Colonic mucosa (tissue), 4 donors: ENCODE measurements at regions not wholly inside any gene's neighbourhood (a gene's known extent, or its start where the extent isn't known, plus 50 kb on each side); places are given as distances from the start of the nearest gene placed in this dataset.

Experiments
- DNase-seq: peaks from one replicate; pipeline ENCODE4 v3.0.0-alpha.2; 2020
- H3K27ac ChIP-seq: fragments of 200-600 bp; one replicate; pipeline ENCODE4 v1.8.0; 2021
- H3K27me3 ChIP-seq: fragments of 200-600 bp; one replicate; pipeline ENCODE4 v1.8.0; 2021
- H3K36me3 ChIP-seq: fragments of 200-600 bp; one replicate; pipeline ENCODE4 v1.8.0; 2021
- H3K4me1 ChIP-seq: fragments of 200-600 bp; one replicate; pipeline ENCODE4 v1.8.0; 2021; ENCODE audit warnings: mild to moderate bottlenecking
- H3K4me3 ChIP-seq: fragments of 200-600 bp; one replicate; pipeline ENCODE4 v1.8.0; 2021
- H3K9ac ChIP-seq, 2 donors: one replicate each; pipeline ENCODE4 v1.7.0; 2013; ENCODE audit warnings: control low read depth in 2 of 2, low read depth in 2 of 2, low read length in 2 of 2
- H3K9me3 ChIP-seq: fragments of 200-600 bp; one replicate; pipeline ENCODE4 v1.8.0; 2021
- CTCF ChIP-seq: fragments of 200-600 bp; IDR thresholded peaks from one replicate; pipeline ENCODE4 v1.8.0; 2022; ENCODE audit warnings: antibody characterized with exemption, mild to moderate bottlenecking
- intact Hi-C: fragments of 100-400 bp; cut with DNase I; formaldehyde crosslinking; loops from one replicate; pipeline ENCODE4 v1.14.1; 2022
- donor health status: healthy.
- donor health status: DM: no; HTN: no; CAD: no.
- donor health status: DM: no; HTN: no; CAD: no.

DNA sequence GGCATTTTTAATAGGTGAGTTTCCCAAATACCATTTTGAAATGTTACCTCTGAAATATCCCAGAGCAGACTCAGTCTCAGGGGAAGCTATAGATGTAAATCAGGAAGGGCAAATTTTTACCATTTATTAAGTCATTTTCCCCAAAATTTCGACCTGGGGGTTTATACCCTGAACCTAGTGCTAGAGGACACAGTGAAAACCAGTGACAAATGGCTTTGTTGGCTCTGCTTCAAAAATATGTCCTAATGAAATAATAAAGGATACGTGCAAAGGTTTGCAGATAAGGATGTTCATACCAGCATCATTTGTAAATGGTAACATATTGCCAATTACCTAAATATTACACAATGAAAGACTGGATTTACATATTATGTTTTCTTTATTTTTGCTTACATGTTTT, 546.7 kb upstream of the ADAMTS9 start:
- no peak for TF ChIP-seq CTCF
- no peaks in the 10 kb centered on the region for H3K4me1 ChIP-seq
- H3K36me3 ChIP-seq = no peaks in the 10 kb centered on the region
- DNase-seq = no peak
- H3K4me3 ChIP-seq = no peak overlapping the region
- no peaks in the 10 kb centered on the region for H3K9me3 ChIP-seq
- H3K27ac ChIP-seq = no peak overlapping the region
- no peak overlapping the region for H3K9ac ChIP-seq
- intact Hi-C loops = no loop called here
- no peaks in the 10 kb centered on the region for H3K27me3 ChIP-seq

DNA sequence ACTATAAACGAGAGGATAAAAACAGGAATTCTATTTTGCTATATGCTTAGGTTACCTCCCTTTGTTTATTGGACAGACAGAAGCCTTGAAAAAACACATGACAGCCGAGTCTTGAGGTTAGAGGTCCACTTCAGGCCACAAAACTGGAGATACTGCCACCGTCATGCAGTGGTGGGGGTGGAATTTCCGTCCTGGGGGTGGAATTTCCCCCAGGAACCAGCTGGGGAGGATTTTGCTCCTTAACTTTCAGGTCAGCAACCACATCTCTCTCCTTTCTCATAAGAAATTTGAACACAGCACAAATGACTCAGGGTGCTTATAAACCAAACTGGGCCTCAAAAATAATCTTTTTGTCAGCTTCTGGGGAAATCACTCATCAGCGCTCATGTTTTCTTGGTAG, 545.8 kb upstream of the ADAMTS9 start:
- no peak overlapping the region for H3K27ac ChIP-seq
- TF ChIP-seq CTCF = no peak
- no peak overlapping the region for H3K9ac ChIP-seq
- H3K4me3 ChIP-seq = no peak overlapping the region
- no peaks in the 10 kb centered on the region for H3K9me3 ChIP-seq
- H3K4me1 ChIP-seq = no peaks in the 10 kb centered on the region
- H3K27me3 ChIP-seq = no peaks in the 10 kb centered on the region
- H3K36me3 ChIP-seq = no peaks in the 10 kb centered on the region
- DNase-seq = no peak
- intact Hi-C loops = no loop called here

DNA sequence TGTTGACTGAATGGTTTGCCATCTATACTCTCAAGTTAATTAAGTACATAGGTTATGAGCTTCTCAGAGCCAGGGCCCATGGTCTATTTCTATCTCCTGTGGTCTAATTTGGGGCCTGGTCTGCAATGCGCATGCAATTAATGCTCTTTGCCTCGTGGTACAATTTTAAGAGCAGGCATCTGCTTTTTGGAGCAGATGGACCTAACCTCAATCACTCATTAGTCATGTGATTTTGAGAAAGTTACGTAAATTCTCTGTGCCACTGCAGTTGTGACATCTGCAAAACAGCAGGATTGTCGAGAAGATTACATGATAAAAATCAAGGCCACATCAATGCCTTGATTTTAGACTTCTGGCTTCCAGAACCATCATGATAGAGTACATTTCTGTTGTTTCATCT, 543.7 kb upstream of the ADAMTS9 start:
- Histone ChIP-seq H3K27ac (no peak overlapping the region), H3K9me3 (no peaks in the 10 kb centered on the region), H3K27me3 (no peaks in the 10 kb centered on the region), H3K36me3 (no peaks in the 10 kb centered on the region), H3K4me1 (no peaks in the 10 kb centered on the region), H3K9ac (no peak overlapping the region), H3K4me3 (no peak overlapping the region)
- intact Hi-C loops = no loop called here
- DNase-seq = no peak
- TF ChIP-seq CTCF = no peak

DNA sequence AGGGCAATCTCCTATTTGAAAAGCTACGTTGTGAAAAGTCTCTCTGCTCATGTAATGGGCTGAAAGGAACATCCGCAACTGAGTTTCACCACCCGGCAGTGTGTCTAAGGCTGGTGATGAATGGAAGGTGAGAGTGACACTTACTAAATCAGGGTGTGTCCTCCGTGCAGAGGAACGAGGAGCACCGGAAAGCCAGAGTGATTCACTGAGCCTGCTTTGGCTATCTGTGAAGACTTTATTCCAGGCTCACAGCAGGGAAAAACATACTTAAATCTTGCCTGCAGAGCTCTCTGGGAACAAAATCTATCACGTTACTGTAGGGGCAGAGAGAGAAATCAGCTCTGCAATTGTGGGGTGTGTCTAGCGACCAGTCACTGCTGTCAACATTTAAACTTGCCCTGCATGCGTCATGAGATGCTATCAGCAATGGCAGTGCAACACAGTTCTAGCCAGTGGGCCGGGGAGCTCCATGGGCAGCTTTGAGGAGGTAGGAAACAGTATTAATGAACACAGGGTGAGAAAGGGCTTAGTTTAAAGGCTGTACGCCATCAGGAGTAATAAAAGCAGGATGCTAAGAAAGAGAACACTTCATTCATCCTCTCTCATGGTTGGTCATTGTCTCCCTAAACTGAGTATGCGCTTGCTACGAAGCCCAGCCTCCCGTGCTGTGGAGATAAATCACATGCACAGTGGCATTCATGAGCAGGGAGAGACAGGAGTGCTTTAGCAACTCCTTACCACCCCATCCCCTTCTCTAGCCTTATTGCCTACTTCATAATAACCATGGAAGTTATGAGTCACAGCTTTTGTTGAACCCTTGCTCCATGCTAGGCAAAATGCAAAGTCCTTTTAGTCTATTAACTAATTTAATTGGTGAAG, 542.7 kb upstream of the ADAMTS9 start:
- TF ChIP-seq CTCF = no peak
- H3K27ac ChIP-seq = no peak overlapping the region
- no peak for DNase-seq
- H3K4me3 ChIP-seq = no peak overlapping the region
- no peaks in the 10 kb centered on the region for H3K9me3 ChIP-seq
- H3K36me3 ChIP-seq = no peaks in the 10 kb centered on the region
- intact Hi-C loops = no loop called here
- H3K9ac ChIP-seq = no peak overlapping the region
- H3K27me3 ChIP-seq = no peaks in the 10 kb centered on the region
- H3K4me1 ChIP-seq = no peaks in the 10 kb centered on the region

DNA sequence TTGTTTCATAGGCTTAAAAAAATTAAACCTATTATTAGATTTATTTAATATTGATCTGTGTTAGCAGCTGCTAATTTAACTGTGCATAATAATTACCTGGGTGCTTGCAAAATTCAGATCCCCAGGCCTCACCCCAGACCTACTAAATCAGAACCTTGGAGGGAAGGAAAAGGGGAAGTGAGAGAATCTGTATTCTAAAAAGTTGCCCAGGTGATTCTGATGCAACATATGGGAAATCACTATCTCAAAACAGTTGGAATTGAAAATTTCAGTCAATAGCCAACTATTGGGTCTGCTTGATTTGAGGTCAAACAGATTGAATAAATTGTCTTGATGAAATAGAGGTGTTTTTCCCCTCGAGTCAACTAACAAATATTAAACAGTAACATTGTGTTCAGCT, 538.5 kb upstream of the ADAMTS9 start:
- no peak for DNase-seq
- no peak for TF ChIP-seq CTCF
- Histone ChIP-seq H3K27ac (no peak overlapping the region), H3K9me3 (no peaks in the 10 kb centered on the region), H3K36me3 (no peaks in the 10 kb centered on the region), H3K4me3 (no peak overlapping the region), H3K4me1 (no peaks in the 10 kb centered on the region), H3K27me3 (no peaks in the 10 kb centered on the region), H3K9ac (no peak overlapping the region)
- intact Hi-C loops = no loop called here
